Amniotic epithelial cell (primary cell): ENCODE measurements at regions not wholly inside any gene's neighbourhood (a gene's known extent, or its start where the extent isn't known, plus 50 kb on each side); places are given as distances from the start of the nearest gene placed in this dataset.
"Not testable (repeated sequence)": the region's sequence is repeated elsewhere in the genome, so short reads cannot be mapped to it uniquely, and the experiment has no call there.

Experiments used
- DNase-seq: peaks from one replicate; pipeline ENCODE4 v3.0.0-alpha.2; 2010; ENCODE audit warnings: low read depth

- DNase-seq: no peak
These were observed 184.7 kb upstream of the PPP1R26 start for GRCh38 chr9:135294836-135295235.

DNA sequence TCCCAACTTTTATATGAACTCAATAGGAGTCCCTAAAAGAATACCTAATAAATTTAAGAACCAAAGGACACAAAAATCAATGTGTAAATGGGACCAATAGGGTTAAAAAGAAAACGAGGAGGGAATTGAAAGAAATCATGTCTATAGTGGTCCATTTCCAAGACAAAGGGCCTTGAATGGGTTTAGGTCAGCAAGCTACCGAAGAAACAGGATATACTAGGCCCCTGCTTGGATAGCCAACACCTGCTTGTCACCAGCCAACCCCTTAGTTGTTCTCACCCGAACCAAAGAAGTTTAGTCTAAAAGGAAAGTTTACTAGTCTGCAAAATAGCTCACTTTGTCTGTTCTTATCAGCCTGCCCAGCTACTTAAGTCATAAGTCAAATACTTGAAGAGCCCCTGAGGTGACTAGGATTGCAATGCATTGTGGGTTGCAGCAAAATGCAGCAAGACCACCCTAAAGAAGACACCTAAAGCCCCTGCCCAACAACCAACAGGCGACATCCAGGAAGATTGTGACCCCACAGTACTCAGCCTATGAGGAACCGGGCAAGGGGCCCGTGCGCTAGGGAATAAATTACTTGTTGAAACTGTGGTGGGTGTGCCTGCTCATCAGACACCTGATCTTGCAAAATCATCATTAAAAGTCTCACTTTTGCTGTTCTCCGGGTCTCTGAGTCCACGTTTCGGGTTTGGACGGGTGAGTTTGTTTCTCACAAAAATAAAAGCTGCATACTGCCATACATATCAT is 183.9 kb upstream of the PPP1R26 start:
- no peak for DNase-seq

DNA sequence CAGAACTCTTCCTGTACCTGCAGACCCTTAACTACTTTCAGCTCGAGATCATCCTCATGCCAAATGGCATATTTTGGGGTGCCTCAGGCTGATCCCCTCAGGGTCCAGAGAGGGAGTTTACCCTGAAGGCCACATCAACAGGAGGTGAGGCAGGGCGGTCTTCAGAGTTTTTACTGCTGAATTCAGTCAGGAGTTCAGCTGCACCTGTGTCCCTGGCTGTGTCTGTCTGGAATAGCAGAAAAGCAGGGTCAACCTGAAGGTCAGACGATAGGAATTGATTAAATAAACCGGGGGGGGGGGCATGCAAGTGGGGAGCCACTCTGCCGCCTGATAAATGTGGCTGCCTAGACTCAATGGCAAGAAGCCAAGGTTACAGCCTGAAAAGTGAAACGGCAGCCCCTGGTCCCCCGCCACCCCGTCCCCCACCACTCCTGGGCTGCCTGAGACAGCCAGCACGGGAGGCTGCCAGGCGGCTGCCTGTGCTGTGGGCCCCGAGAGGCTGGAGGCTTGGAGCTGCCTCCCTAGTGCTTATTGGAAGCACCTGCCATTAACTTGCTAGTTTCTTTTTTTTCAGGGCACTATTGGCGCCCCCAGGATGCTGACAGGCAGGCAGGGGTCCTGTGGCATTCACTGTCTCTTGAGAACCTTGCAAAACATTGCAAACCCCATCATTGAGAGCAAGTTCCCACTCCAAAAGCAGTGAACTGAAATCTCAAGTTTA is 182.7 kb upstream of the PPP1R26 start:
- DNase-seq: no peak

- no peak for DNase-seq
These were observed 182.0 kb upstream of the PPP1R26 start for GRCh38 chr9:135297456-135298075.

- DNase-seq: no peak
These were observed 180.4 kb upstream of the PPP1R26 start for GRCh38 chr9:135299239-135299590.

DNA sequence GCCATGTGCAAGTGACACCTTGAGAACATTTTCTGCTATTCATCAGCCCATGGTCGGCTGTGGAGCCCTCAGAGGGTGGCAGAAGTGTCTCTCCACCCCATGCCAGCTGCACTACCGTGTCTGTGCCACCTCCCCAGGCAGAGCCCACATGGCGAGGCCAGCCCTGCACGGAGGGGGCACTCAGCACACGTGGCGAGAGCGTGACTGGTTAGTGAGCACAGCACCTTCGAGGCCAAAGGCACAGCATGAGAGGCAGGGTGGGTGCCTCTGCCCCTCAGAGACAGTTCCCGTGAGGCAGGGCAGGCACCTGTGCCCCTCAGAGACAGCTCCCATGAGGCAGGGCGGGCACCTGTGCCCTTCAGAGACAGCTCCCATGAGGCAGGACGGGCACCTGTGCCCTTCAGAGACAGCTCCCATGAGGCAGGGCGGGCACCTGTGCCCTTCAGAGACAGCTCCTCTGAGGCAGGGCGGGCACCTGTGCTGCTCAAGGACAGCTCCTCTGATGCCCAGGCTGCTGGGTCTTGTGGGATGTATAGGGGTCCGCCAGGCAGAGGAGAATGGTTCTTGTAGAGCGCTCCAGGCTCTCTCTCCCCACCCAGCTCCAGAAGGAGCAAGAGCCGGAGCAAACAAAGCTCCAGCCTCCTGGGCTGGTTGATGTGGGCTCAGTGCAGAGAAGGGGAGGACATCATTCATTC is 179.8 kb upstream of the PPP1R26 start:
- no peak for DNase-seq

GRCh38 chr9:135300346-135301141 is 179.0 kb upstream of the PPP1R26 start:
- no peak for DNase-seq

- no peak for DNase-seq
These were observed 178.0 kb upstream of the PPP1R26 start for GRCh38 chr9:135301271-135302263.

DNA sequence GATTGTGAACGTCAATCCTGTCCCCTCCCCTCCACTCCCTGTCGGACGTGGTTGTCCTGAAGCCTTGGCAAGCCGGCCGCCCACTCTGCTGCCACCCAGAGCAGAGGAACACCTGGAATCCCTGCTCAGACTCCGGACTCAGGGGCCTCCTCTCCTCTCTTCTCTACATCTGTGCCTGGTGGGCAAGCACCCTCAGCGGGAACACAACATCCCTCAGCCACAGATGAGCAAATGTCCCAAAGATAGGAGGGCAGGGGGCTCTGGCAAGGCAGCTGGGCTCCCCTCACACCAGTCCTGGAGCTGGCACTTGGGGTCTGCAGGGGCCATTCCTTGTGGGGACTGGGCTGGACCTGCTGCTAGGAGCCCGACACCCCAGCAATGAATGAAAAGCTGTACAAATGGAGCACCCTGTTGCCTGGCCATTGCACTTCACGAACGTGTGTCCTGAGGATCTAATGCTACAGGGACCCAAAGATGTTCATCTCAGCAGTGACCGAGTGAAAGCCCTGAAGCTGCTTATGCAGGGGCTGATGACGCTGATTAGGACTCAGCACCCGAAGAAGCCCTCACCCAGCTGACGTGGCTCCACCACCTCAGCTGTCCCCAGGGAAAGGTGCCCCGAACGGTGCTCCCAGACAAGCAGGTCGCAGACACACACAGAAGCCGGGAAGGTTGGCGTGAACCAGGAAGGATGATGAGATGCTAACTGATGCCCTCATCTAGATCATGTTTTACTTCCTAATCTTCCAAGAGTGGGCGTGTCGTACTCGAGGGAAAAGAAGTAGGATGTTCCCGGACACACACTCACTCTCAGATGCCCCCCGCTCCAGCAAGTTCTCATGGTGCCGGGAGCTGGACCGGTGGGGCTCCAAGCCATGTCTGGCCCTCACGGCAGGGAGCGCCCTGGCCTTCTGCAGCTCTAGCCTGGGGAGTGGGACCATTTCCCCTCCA is 177.0 kb upstream of the PPP1R26 start:
- DNase-seq: no peak

DNA sequence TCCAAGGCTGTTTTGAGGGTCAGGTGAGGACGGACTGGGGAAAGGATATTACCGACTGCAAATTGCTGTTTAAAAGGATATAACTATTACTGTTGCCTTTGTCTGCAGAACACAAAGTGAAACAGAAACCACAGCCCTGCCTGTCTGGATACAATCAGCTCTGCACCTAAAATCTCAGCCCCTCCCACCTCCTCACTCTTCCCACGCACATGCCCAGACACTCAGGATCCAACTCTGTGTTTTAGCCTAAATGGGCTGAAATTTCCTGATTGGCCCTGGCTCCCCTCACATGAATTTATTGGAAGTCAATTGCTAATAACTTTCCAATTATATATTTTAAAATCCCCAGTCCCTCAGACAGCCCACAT is 176.3 kb upstream of the PPP1R26 start:
- no peak for DNase-seq

DNA sequence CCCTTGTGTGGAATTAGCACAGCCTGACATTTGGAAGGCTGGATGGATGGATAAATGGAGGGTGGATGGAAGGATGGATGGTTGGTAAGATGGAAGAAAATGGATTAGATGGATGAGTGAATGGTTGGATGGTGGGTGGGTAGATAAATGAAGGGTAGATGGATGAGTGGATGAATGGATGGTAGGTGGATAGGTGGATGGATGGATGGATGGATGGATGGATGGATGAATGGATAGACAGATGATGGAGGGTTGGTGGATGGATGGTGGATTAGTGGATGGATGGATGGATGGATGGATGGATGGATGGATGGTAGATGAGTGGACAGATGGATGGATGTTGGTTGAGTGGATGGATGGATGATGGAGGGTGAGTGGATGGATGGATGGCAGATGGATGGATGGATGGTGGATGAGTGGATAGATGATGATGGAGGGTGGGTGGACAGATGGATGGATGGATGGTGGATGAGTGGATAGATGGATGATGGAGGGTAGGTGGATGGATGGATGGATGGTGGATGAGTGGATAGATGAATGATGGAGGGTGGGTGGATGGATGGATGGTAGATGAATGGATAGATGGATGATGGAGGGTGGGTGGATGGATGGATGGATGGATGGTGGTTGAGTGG is 175.6 kb upstream of the PPP1R26 start:
- no peak for DNase-seq

DNA sequence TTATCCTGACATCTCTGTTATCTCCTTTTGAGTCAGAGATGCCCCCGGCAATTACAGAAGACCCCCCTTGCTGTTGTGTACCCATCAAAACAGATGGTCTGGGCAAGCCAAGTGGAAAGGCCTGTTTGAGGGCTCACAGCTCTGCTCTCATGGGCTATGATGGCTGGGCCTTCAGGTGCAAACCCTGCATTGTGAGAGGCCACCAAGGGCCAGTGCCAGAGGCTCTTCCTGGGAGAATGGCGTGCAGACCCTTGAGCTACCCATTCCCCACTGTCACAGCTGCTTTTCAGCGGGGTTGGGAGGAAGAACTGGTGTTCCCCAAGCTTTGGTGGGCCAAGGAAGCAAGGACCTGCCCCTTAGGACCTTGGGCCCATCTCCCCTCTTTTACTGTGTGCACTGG is 174.7 kb upstream of the PPP1R26 start:
- no peak for DNase-seq

DNA sequence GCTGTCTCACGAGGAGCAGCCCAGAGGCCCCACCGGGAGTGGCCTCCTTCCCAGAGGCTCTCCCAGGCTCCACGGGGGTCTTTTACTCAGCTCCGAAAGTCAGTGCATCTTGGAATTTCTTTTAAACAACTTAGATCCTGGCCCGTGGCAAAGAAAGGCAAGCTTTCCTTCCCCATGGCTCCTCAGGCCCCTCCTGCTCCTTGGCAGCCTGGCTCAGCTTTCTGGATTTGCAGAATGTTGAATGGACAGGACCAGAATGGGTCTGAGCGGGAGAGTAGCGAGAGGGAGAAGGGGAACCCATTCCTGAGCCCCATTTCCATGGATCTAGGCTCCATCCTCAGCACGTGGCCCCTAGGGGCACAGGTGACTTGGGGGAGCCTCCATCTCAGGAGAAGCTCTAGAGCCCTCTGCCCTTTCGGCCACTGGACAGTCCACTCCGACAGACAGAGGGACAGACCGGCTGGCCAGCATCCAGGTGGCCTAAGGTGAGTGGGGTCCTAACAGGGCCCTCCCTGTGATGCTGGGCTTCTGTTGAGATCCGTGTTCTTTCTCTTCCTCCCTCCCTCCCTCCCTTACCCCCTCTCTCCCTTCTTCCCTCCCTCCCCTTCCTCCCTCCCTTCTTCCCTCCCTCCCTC is 173.9 kb upstream of the PPP1R26 start:
- DNase-seq: no peak

- DNase-seq: no peak
These were observed 172.9 kb upstream of the PPP1R26 start for GRCh38 chr9:135306699-135307098.

DNA sequence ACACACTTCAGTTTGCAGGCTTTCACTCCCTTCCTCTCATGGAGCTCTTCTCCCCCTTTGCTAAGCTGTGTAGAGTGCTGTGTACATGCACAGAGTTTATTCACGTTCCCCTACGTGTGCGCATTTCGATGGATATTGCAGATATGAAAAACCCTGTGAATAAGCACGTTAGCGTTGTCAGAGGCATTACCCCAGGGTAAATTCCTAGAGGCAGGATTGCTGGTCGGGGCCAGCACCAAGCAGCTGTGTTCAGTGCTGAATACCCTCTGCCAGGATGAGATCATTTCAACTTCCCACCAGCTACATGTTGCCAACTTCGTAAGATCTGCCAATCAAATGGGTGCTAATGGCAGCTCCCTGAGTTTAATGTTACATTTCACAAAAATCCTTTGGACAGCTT is 172.3 kb upstream of the PPP1R26 start:
- no peak for DNase-seq

GRCh38 chr9:135307919-135308318 is 171.7 kb upstream of the PPP1R26 start:
- not testable (repeated sequence) for DNase-seq

DNA sequence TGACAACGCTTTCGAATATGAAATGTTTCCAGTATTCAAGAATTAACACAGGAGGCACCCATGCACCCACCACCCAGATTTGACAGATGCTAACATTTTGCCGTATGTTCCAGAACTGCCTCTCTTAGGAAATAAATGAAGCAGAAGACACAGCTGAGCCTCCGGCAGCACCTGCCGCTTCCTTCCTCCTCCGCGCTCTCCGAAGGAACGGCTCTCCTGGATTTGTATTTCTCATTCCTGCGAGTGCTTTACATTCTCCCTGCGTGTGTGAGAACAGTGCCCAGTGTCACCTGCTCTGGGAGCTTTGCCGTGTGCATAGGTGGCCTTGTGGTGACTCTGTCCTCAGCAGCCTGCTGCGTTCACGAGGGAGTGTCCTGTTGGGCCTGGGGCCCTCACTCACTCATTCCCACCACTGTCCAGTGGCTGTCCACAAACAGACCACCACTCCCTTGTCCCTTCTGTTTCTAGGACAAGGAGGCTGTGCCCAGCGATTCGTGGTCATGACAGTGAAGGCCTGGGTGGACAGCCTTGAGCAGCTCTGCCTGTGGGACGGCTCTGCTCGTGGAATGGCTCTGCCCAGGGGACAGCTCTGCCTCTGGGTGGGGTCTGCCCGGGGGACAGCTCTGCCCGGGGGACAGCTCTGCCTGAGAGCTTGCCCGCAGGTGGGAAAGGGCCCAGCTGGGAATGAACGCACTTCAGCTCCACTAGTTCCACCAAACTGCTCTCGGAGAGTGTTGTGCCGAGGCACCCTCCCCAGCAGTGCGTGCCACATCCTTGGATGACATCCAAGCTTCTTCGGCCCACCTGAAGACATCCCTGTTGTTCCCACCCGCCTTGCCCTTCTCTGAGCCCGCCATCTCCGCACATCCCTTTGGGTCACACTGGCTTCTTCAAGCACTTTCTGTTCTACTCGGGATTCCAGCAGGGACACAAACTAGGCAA is 170.5 kb upstream of the PPP1R26 start:
- DNase-seq: no peak

- DNase-seq: no peak
These were observed 169.8 kb upstream of the PPP1R26 start for GRCh38 chr9:135309763-135310125.
